ENCODE measurements at regions not wholly inside any gene's neighbourhood (a gene's known extent, or its start where the extent isn't known, plus 50 kb on each side); places are given as distances from the start of the nearest gene placed in this dataset.

- no peaks in the 10 kb centered on the region for H3K9me2 ChIP-seq (ENCODE audit: low read depth, low read length)
- no peak for TF ChIP-seq EZH2 (IDR thresholded peaks at IDR 0.05; ENCODE audit: borderline replicate concordance, low read length)
- no peak for TF ChIP-seq CTCF (IDR thresholded peaks at IDR 0.05; ENCODE audit: low read length)
- H3K9ac ChIP-seq (ENCODE audit: low read length), result no peak overlapping the region
- no peak overlapping the region for H2AFZ ChIP-seq (ENCODE audit: low read length)
- H3K79me2 ChIP-seq (ENCODE audit: insufficient read depth, low read length), result no peaks in the 10 kb centered on the region
- no peak overlapping the region for H3K4me3 ChIP-seq (ENCODE audit: low read depth, low read length, poor library complexity, severe bottlenecking)
- H3K9me3 ChIP-seq (ENCODE audit: low read length), result no peaks in the 10 kb centered on the region
- no peak overlapping the region for H3K27ac ChIP-seq (ENCODE audit: low read depth, low read length, poor library complexity, severe bottlenecking)
- no peaks in the 10 kb centered on the region for H3K27me3 ChIP-seq (ENCODE audit: insufficient read depth, low read length)
- H3F3A ChIP-seq (ENCODE audit: insufficient read depth, low read length), result no peaks in the 10 kb centered on the region
- H4K20me1 ChIP-seq (ENCODE audit: insufficient read depth, low read length), result no peaks in the 10 kb centered on the region
- no peaks in the 10 kb centered on the region for H3K36me3 ChIP-seq (ENCODE audit: insufficient read depth, low read length)
- H3K4me2 ChIP-seq (ENCODE audit: low read length), result no peak overlapping the region
- no peaks in the 10 kb centered on the region for H3K4me1 ChIP-seq (ENCODE audit: insufficient read depth, low read length, severe bottlenecking)
These were observed 622.3 kb downstream of the SMARCA1 start for GRCh38 chrX:128901018-128901417.

- H4K20me1 ChIP-seq (ENCODE audit: insufficient read depth, low read length), result no peaks in the 10 kb centered on the region
- H2AFZ ChIP-seq (ENCODE audit: low read length), result no peak overlapping the region
- H3K4me3 ChIP-seq (ENCODE audit: low read depth, low read length, poor library complexity, severe bottlenecking), result no peak overlapping the region
- no peak overlapping the region for H3K4me2 ChIP-seq (ENCODE audit: low read length)
- no peaks in the 10 kb centered on the region for H3K36me3 ChIP-seq (ENCODE audit: insufficient read depth, low read length)
- H3K9ac ChIP-seq (ENCODE audit: low read length), result no peak overlapping the region
- TF ChIP-seq EZH2 (IDR thresholded peaks at IDR 0.05; ENCODE audit: borderline replicate concordance, low read length), result no peak
- no peak for TF ChIP-seq CTCF (IDR thresholded peaks at IDR 0.05; ENCODE audit: low read length)
- H3K27ac ChIP-seq (ENCODE audit: low read depth, low read length, poor library complexity, severe bottlenecking), result no peak overlapping the region
- no peaks in the 10 kb centered on the region for H3K27me3 ChIP-seq (ENCODE audit: insufficient read depth, low read length)
- H3K79me2 ChIP-seq (ENCODE audit: insufficient read depth, low read length), result no peaks in the 10 kb centered on the region
- H3F3A ChIP-seq (ENCODE audit: insufficient read depth, low read length), result no peaks in the 10 kb centered on the region
- H3K9me3 ChIP-seq (ENCODE audit: low read length), result no peaks in the 10 kb centered on the region
- H3K4me1 ChIP-seq (ENCODE audit: insufficient read depth, low read length, severe bottlenecking), result no peaks in the 10 kb centered on the region
- H3K9me2 ChIP-seq (ENCODE audit: low read depth, low read length), result no peaks in the 10 kb centered on the region
These were observed 625.7 kb downstream of the SMARCA1 start for GRCh38 chrX:128897621-128898020.

- H3K27me3 ChIP-seq (ENCODE audit: insufficient read depth, low read length), result no peaks in the 10 kb centered on the region
- no peak overlapping the region for H3K4me2 ChIP-seq (ENCODE audit: low read length)
- H3K9me3 ChIP-seq (ENCODE audit: low read length), result no peaks in the 10 kb centered on the region
- H3K4me3 ChIP-seq (ENCODE audit: low read depth, low read length, poor library complexity, severe bottlenecking), result no peak overlapping the region
- H3K9me2 ChIP-seq (ENCODE audit: low read depth, low read length), result no peaks in the 10 kb centered on the region
- no peak overlapping the region for H3K9ac ChIP-seq (ENCODE audit: low read length)
- H3K4me1 ChIP-seq (ENCODE audit: insufficient read depth, low read length, severe bottlenecking), result no peaks in the 10 kb centered on the region
- H2AFZ ChIP-seq (ENCODE audit: low read length), result no peak overlapping the region
- no peaks in the 10 kb centered on the region for H3K79me2 ChIP-seq (ENCODE audit: insufficient read depth, low read length)
- no peaks in the 10 kb centered on the region for H3F3A ChIP-seq (ENCODE audit: insufficient read depth, low read length)
- no peak overlapping the region for H3K27ac ChIP-seq (ENCODE audit: low read depth, low read length, poor library complexity, severe bottlenecking)
- no peaks in the 10 kb centered on the region for H3K36me3 ChIP-seq (ENCODE audit: insufficient read depth, low read length)
- H4K20me1 ChIP-seq (ENCODE audit: insufficient read depth, low read length), result no peaks in the 10 kb centered on the region
- no peak for TF ChIP-seq EZH2 (IDR thresholded peaks at IDR 0.05; ENCODE audit: borderline replicate concordance, low read length)
- TF ChIP-seq CTCF (IDR thresholded peaks at IDR 0.05; ENCODE audit: low read length), result no peak
These were observed 631.7 kb downstream of the SMARCA1 start for GRCh38 chrX:128891554-128891953.

All from OCI-LY1 (cell line).